CD14-positive monocyte (primary cell): ENCODE measurements at regions not wholly inside any gene's neighbourhood (a gene's known extent, or its start where the extent isn't known, plus 50 kb on each side); places are given as distances from the start of the nearest gene placed in this dataset.

Experiments used
- DNase-seq, 3 donors: peaks; one replicate each; pipeline ENCODE4 v3.0.0-alpha.2; 2011 to 2022
- H2AFZ ChIP-seq: 2 replicates; pipeline ENCODE4 v1.6.0; 2012; ENCODE audit warnings: mild to moderate bottlenecking, low read depth, low read length, inconsistent platforms; ENCODE audit not compliant: insufficient read depth, poor library complexity, severe bottlenecking
- H3K27ac ChIP-seq, 2 donors: 1 replicate in 1 of 2; 2 replicates in 1 of 2; pipeline ENCODE4 v1.5.1; 2012 to 2013; ENCODE audit warnings: low read length in 2 of 2, control low read depth in 1 of 2, inconsistent platforms in 1 of 2, low read depth in 1 of 2, mild to moderate bottlenecking in 1 of 2
- H3K27me3 ChIP-seq, 2 donors: one replicate each; pipeline versions ENCODE4 v1.6.0 to v1.6.1; 2011 to 2013; ENCODE audit warnings: low read length in 2 of 2; ENCODE audit not compliant: control insufficient read depth in 2 of 2, insufficient read depth in 2 of 2
- H3K36me3 ChIP-seq, 2 donors: replicated peaks in 1 of 2; 1 replicate in 1 of 2; 2 replicates in 1 of 2; pipeline versions ENCODE4 v1.5.1 to v1.6.1; 2012 to 2013; ENCODE audit warnings: low read length in 2 of 2, control low read depth in 1 of 2, inconsistent platforms in 1 of 2, mild to moderate bottlenecking in 1 of 2; ENCODE audit not compliant: insufficient read depth in 2 of 2, control insufficient read depth in 1 of 2
- H3K4me1 ChIP-seq, 2 donors: 1 replicate in 1 of 2; 2 replicates in 1 of 2; pipeline versions ENCODE4 v1.5.1 to v1.6.1; 2012 to 2013; ENCODE audit warnings: low read length in 2 of 2, control low read depth in 1 of 2, inconsistent platforms in 1 of 2, mild to moderate bottlenecking in 1 of 2, moderate library complexity in 1 of 2; ENCODE audit not compliant: insufficient read depth in 2 of 2, control insufficient read depth in 1 of 2
- H3K4me2 ChIP-seq: replicated peaks from 2 replicates; pipeline ENCODE3; 2012; ENCODE audit warnings: low read length, moderate library complexity, mild to moderate bottlenecking; ENCODE audit not compliant: poor library complexity, severe bottlenecking; ENCODE audit errors: extremely low read depth
- H3K4me3 ChIP-seq, 3 experiments: fragments of 200-600 bp in 1 of 3; sonication (generic) in 1 of 3; replicated peaks in 1 of 3; 1 replicate in 2 of 3; 2 replicates in 1 of 3; pipeline ENCODE4 v1.5.1; 2011 to 2013; ENCODE audit warnings: low read length in 3 of 3, mild to moderate bottlenecking in 3 of 3, control low read depth in 2 of 3, low read depth in 2 of 3, inconsistent platforms in 1 of 3, moderate library complexity in 1 of 3
- H3K79me2 ChIP-seq: 2 replicates; pipeline ENCODE4 v1.6.0; 2012; ENCODE audit warnings: mild to moderate bottlenecking, control low read depth, inconsistent platforms, low read length, moderate library complexity; ENCODE audit not compliant: insufficient read depth
- H3K9ac ChIP-seq: 2 replicates; pipeline ENCODE4 v1.6.0; 2017; ENCODE audit warnings: low read length, mild to moderate bottlenecking; ENCODE audit not compliant: insufficient read depth, poor library complexity, severe bottlenecking
- H3K9me3 ChIP-seq, 2 donors: replicated peaks in 1 of 2; 1 replicate in 1 of 2; 2 replicates in 1 of 2; pipeline versions ENCODE4 v1.5.1 to v1.6.1; 2012 to 2013; ENCODE audit warnings: low read length in 2 of 2, control low read depth in 1 of 2; ENCODE audit not compliant: control insufficient read depth in 1 of 2, insufficient read depth in 1 of 2
- H4K20me1 ChIP-seq: 2 replicates; pipeline ENCODE4 v1.6.0; 2012; ENCODE audit warnings: mild to moderate bottlenecking, low read length, control low read depth, moderate library complexity; ENCODE audit not compliant: insufficient read depth
- H3K27ac Mint-ChIP-seq, 7 donors: one replicate each; pipeline ENCODE4 v1.8.0; 2020; ENCODE audit warnings: mild to moderate bottlenecking in 7 of 7, mixed read lengths in 7 of 7, moderate library complexity in 6 of 7, inconsistent platforms in 2 of 7
- H3K27me3 Mint-ChIP-seq, 3 donors: one replicate each; pipeline ENCODE4 v1.8.0; 2021 to 2022; ENCODE audit warnings: low read depth in 3 of 3, mild to moderate bottlenecking in 3 of 3, mixed read lengths in 3 of 3, moderate library complexity in 3 of 3, inconsistent platforms in 1 of 3
- H3K36me3 Mint-ChIP-seq, 2 donors: one replicate each; pipeline ENCODE4 v1.8.0; 2020; ENCODE audit warnings: mixed read lengths in 2 of 2, inconsistent platforms in 1 of 2, mild to moderate bottlenecking in 1 of 2
- H3K4me1 Mint-ChIP-seq: one replicate; pipeline ENCODE4 v1.8.0; 2020; ENCODE audit warnings: mild to moderate bottlenecking, mixed read lengths
- H3K4me3 Mint-ChIP-seq, 2 donors: one replicate each; pipeline ENCODE4 v1.8.0; 2020; ENCODE audit warnings: mild to moderate bottlenecking in 2 of 2, mixed read lengths in 2 of 2, moderate library complexity in 1 of 2
- H3K9me3 Mint-ChIP-seq, 7 donors: one replicate each; pipeline ENCODE4 v1.8.0; 2020 to 2022; ENCODE audit warnings: mixed read lengths in 7 of 7, mild to moderate bottlenecking in 6 of 7, moderate library complexity in 6 of 7, inconsistent platforms in 2 of 7
- WGBS: methylation state at CpG from one replicate; pipeline ENCODE4 v1.1.5; 2013; ENCODE audit warnings: missing lambda C conversion rate; ENCODE audit not compliant: insufficient coverage; 5-methylcytosine and 5-hydroxymethylcytosine counted together
- intact Hi-C, 2 donors: fragments of 100-400 bp; cut with micrococcal nuclease; formaldehyde crosslinking; loops; one replicate each; pipeline versions ENCODE4 v1.15.0 to v1.15.1; 2023
- TF ChIP-seq, protein P1 (sequence below): fragments of 200-600 bp; IDR thresholded peaks from one replicate; pipeline ENCODE4 v1.8.0; 2022; ENCODE audit warnings: antibody characterized with exemption, mild to moderate bottlenecking

DNA sequence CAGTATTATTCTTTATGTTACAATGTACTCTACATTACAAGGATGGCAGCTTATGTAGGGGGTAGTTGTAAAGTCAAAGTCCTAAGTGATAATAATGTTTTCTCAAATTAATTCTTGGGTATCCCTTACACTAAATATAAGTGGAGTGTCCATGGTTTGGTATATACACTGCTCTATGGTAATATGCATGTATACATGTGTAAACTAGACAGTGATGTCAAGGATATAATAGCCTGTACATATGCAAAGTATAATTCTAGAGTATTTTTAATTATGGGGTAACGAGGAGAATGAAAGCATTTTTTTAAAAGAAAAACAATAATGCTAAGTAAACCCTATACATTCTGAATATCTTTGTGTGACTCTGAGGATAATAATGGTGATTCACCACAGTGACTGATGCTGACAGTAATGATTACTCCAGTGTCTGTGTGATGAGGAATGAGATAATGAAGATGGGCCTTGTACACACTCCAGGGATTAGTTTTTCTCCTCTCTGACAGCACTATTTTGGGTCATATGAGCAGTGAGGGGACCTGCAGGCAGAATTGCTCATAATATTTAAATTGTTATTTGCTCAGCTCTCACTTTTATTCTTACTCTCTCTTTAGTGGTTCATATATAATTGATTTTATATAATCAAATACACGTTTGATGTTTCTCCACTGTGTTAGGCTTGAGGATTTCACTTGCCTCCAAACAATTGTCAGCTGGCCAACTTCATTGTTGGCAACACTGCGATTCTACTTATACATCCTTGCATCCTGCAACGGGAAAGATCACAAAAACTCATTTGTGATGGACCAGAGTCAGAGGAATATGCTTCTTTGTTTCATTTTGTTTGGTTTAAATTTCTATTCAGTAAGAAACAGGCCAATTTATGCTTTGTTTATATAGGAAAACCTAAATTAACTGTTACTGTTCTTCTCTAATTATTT, 88.2 kb downstream of the NREP start:
- no peaks in the 10 kb centered on the region for H3K27me3 Mint-ChIP-seq
- Histone ChIP-seq H3K27me3 (no peaks in the 10 kb centered on the region), H3K4me2 (no peak overlapping the region), H3K9ac (no peak overlapping the region), H3K4me3 (no peak overlapping the region), H3K4me1 (no peaks in the 10 kb centered on the region), H3K36me3 (no peaks in the 10 kb centered on the region), H4K20me1 (no peaks in the 10 kb centered on the region), H3K9me3 (no peaks in the 10 kb centered on the region), H3K79me2 (no peaks in the 10 kb centered on the region), H3K27ac (no peak overlapping the region), H2AFZ (no peak overlapping the region)
- H3K4me3 Mint-ChIP-seq: no peak overlapping the region
- no CpG with 5 or more reads among the region's 4 CpGs for WGBS
- H3K36me3 Mint-ChIP-seq: no peaks in the 10 kb centered on the region
- intact Hi-C loops: no loop called here
- TF ChIP-seq, protein P1, sequence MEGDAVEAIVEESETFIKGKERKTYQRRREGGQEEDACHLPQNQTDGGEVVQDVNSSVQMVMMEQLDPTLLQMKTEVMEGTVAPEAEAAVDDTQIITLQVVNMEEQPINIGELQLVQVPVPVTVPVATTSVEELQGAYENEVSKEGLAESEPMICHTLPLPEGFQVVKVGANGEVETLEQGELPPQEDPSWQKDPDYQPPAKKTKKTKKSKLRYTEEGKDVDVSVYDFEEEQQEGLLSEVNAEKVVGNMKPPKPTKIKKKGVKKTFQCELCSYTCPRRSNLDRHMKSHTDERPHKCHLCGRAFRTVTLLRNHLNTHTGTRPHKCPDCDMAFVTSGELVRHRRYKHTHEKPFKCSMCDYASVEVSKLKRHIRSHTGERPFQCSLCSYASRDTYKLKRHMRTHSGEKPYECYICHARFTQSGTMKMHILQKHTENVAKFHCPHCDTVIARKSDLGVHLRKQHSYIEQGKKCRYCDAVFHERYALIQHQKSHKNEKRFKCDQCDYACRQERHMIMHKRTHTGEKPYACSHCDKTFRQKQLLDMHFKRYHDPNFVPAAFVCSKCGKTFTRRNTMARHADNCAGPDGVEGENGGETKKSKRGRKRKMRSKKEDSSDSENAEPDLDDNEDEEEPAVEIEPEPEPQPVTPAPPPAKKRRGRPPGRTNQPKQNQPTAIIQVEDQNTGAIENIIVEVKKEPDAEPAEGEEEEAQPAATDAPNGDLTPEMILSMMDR: no peak
- H3K4me1 Mint-ChIP-seq: peaks cover 7% of the 10 kb centered on the region
- peaks cover 0 to 2% (median 0%) of the 10 kb centered on the region in 7 donors for H3K9me3 Mint-ChIP-seq
- H3K27ac Mint-ChIP-seq: no peak overlapping the region
- no peak for DNase-seq

DNA sequence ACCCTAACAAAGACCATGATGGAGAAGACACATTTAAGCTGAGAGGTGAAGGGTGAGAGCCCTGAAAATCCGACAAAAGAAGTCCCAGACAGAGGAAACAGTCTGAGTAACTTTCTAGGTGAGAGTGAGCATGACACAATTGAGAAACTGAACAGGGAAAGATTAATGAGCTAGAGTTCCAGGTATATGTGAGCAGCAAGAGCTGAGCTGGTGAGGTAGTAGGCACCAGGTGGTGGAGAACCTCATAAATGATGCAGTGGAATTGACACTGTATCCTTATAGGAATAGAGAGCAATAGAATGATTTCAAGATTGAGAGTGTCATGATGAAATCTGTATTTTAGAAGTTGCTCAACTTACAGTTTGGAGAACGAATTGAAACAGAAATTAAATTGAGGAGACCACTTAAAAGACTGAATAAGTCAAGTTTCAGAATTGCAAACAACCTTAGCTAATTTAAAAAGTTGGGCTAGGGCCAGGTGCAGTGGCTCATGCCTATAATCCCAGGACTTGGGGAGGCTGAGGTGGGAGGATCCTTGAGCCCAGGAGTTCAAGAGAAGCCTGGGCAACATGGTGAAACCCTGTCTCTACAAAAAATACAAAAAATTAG, 89.8 kb downstream of the NREP start:
- peaks cover 7% of the 10 kb centered on the region for H3K4me1 Mint-ChIP-seq
- no peak overlapping the region for H3K27ac Mint-ChIP-seq
- TF ChIP-seq, protein P1: no peak
- Histone ChIP-seq H3K9ac (no peak overlapping the region), H3K9me3 (no peaks in the 10 kb centered on the region), H3K27ac (no peak overlapping the region), H2AFZ (peak overlapping the region; percentile 6), H3K4me1 (no peaks in the 10 kb centered on the region), H3K4me3 (no peak overlapping the region), H3K27me3 (no peaks in the 10 kb centered on the region), H4K20me1 (no peaks in the 10 kb centered on the region), H3K36me3 (no peaks in the 10 kb centered on the region), H3K4me2 (no peak overlapping the region), H3K79me2 (no peaks in the 10 kb centered on the region)
- no CpG with 5 or more reads among the region's 2 CpGs for WGBS
- H3K36me3 Mint-ChIP-seq: no peaks in the 10 kb centered on the region
- peaks cover 0 to 2% (median 0%) of the 10 kb centered on the region in 7 donors for H3K9me3 Mint-ChIP-seq
- H3K27me3 Mint-ChIP-seq: peaks cover 0 to 2% (median 0%) of the 10 kb centered on the region in 3 donors
- no peak overlapping the region for H3K4me3 Mint-ChIP-seq
- no peak for DNase-seq
- intact Hi-C loops: no loop called here
